ENCODE measurements at regions not wholly inside any gene's neighbourhood (a gene's known extent, or its start where the extent isn't known, plus 50 kb on each side); places are given as distances from the start of the nearest gene placed in this dataset.

GRCh38 chr12:41910578-41911320 is 233.9 kb downstream of the GXYLT1 start:
- H3K4me1 ChIP-seq = no peaks in the 10 kb centered on the region
- no peak for TF ChIP-seq CTCF (IDR thresholded peaks at IDR 0.05)
- no peak overlapping the region for H3K4me3 ChIP-seq
- no peaks in the 10 kb centered on the region for H3K36me3 ChIP-seq
- no peak overlapping the region for H3K27ac ChIP-seq
- H3K9me3 ChIP-seq = no peaks in the 10 kb centered on the region
- H3K9ac ChIP-seq (ENCODE audit: low read depth in 2 of 2, low read length in 2 of 2) = no peak overlapping the region
- H3K27me3 ChIP-seq = no peaks in the 10 kb centered on the region
- intact Hi-C loops (cut with DNase I) = no loop called here
- no peak for DNase-seq

GRCh38 chr12:41908206-41908605 is 236.5 kb downstream of the GXYLT1 start:
- intact Hi-C loops (cut with DNase I) = no loop called here
- no peak for TF ChIP-seq CTCF (IDR thresholded peaks at IDR 0.05)
- no peak overlapping the region for H3K27ac ChIP-seq
- H3K27me3 ChIP-seq = no peaks in the 10 kb centered on the region
- no peaks in the 10 kb centered on the region for H3K4me1 ChIP-seq
- no peaks in the 10 kb centered on the region for H3K9me3 ChIP-seq
- no peaks in the 10 kb centered on the region for H3K36me3 ChIP-seq
- no peak overlapping the region for H3K9ac ChIP-seq (ENCODE audit: low read depth in 2 of 2, low read length in 2 of 2)
- DNase-seq = no peak
- no peak overlapping the region for H3K4me3 ChIP-seq

GRCh38 chr12:41907550-41907949 is 237.1 kb downstream of the GXYLT1 start:
- Histone ChIP-seq H3K9me3 (no peaks in the 10 kb centered on the region), H3K27me3 (no peaks in the 10 kb centered on the region), H3K9ac (ENCODE audit: low read depth in 2 of 2, low read length in 2 of 2) (no peak overlapping the region), H3K4me1 (no peaks in the 10 kb centered on the region), H3K27ac (no peak overlapping the region), H3K4me3 (no peak overlapping the region), H3K36me3 (no peaks in the 10 kb centered on the region)
- intact Hi-C loops (cut with DNase I) = no loop called here
- TF ChIP-seq CTCF (IDR thresholded peaks at IDR 0.05) = no peak
- DNase-seq = no peak

- intact Hi-C loops (cut with DNase I) = no loop called here
- TF ChIP-seq CTCF (IDR thresholded peaks at IDR 0.05) = no peak
- Histone ChIP-seq H3K9ac (ENCODE audit: low read depth in 2 of 2, low read length in 2 of 2) (no peak overlapping the region), H3K27me3 (no peaks in the 10 kb centered on the region), H3K36me3 (no peaks in the 10 kb centered on the region), H3K9me3 (no peaks in the 10 kb centered on the region), H3K4me1 (no peaks in the 10 kb centered on the region), H3K4me3 (no peak overlapping the region), H3K27ac (no peak overlapping the region)
- no peak for DNase-seq
Observed at GRCh38 chr12:41907021-41907420, 237.7 kb downstream of the GXYLT1 start.

GRCh38 chr12:41905759-41906297 is 238.8 kb downstream of the GXYLT1 start:
- Histone ChIP-seq H3K27ac (no peak overlapping the region), H3K4me1 (no peaks in the 10 kb centered on the region), H3K4me3 (no peak overlapping the region), H3K36me3 (no peaks in the 10 kb centered on the region), H3K9me3 (no peaks in the 10 kb centered on the region), H3K27me3 (no peaks in the 10 kb centered on the region), H3K9ac (ENCODE audit: low read depth in 2 of 2, low read length in 2 of 2) (no peak overlapping the region)
- no peak for TF ChIP-seq CTCF (IDR thresholded peaks at IDR 0.05)
- no peak for DNase-seq
- intact Hi-C loops (cut with DNase I) = no loop called here

All from colonic mucosa (tissue), 4 donors.